IMR-90 (cell line): ENCODE measurements at regions not wholly inside any gene's neighbourhood (a gene's known extent, or its start where the extent isn't known, plus 50 kb on each side); places are given as distances from the start of the nearest gene placed in this dataset.

ENCODE experiments used
- CEBPB ChIP-seq: IDR thresholded peaks from 2 replicates; pipeline ENCODE4 v1.6.1; 2012; ENCODE audit warnings: low read depth, low read length, improper control_type of control experiment
- MAZ ChIP-seq: IDR thresholded peaks from 2 replicates; pipeline ENCODE4 v1.6.1; 2012; ENCODE audit warnings: low read depth, mild to moderate bottlenecking, low read length, improper control_type of control experiment, moderate library complexity, borderline replicate concordance
- POLR2A ChIP-seq: IDR thresholded peaks from 2 replicates; pipeline ENCODE4 v1.6.1; 2012; ENCODE audit warnings: mild to moderate bottlenecking, low read depth, low read length
- TF ChIP-seq, protein P1 (sequence below): conservative IDR thresholded peaks from 2 replicates; pipeline ENCODE4 v1.5.1; 2012; ENCODE audit warnings: mild to moderate bottlenecking, low read depth, low read length, improper control_type of control experiment

- TF ChIP-seq POLR2A (no peak), MAZ (no peak), CEBPB (no peak)
- TF ChIP-seq, protein P1, sequence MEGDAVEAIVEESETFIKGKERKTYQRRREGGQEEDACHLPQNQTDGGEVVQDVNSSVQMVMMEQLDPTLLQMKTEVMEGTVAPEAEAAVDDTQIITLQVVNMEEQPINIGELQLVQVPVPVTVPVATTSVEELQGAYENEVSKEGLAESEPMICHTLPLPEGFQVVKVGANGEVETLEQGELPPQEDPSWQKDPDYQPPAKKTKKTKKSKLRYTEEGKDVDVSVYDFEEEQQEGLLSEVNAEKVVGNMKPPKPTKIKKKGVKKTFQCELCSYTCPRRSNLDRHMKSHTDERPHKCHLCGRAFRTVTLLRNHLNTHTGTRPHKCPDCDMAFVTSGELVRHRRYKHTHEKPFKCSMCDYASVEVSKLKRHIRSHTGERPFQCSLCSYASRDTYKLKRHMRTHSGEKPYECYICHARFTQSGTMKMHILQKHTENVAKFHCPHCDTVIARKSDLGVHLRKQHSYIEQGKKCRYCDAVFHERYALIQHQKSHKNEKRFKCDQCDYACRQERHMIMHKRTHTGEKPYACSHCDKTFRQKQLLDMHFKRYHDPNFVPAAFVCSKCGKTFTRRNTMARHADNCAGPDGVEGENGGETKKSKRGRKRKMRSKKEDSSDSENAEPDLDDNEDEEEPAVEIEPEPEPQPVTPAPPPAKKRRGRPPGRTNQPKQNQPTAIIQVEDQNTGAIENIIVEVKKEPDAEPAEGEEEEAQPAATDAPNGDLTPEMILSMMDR, result no peak
Observed at GRCh38 chr12:38392554-38393144, 76.1 kb downstream of the ALG10B start.
